HEK293 (cell line): ENCODE measurements at regions not wholly inside any gene's neighbourhood (a gene's known extent, or its start where the extent isn't known, plus 50 kb on each side); places are given as distances from the start of the nearest gene placed in this dataset.

Experiments used
- ZNF624 ChIP-seq: fragments of 450-650 bp; formaldehyde crosslinking; IDR thresholded peaks from 2 replicates; pipeline ENCODE4 v1.5.1; 2017; ENCODE audit warnings: missing biosample characterization, missing genetic modification characterization
- TF ChIP-seq, protein P1 (sequence below): fragments of 450-650 bp; formaldehyde crosslinking; IDR thresholded peaks from 2 replicates; pipeline ENCODE4 v1.5.1; 2016; ENCODE audit warnings: missing biosample characterization, missing genetic modification characterization

DNA sequence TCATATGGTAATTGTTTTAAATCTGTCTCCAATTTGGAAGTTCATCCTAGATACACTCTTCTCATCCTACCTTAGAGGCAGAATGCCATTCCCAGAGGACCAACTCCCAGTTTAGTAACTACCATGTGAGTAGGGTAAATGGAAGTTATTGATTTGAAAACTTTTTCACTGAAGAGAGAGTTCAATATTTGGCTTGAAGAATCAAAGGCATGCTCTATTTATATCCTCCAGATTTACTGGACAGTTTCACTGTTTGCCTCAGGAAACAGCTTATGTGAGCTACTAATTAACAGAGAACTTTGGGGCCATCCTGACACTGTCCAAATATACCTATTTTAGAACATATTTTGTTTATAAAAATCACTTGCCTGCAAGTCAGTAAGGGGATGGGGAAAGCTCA is 607.2 kb upstream of the GYPC start:
- TF ChIP-seq, protein P1, sequence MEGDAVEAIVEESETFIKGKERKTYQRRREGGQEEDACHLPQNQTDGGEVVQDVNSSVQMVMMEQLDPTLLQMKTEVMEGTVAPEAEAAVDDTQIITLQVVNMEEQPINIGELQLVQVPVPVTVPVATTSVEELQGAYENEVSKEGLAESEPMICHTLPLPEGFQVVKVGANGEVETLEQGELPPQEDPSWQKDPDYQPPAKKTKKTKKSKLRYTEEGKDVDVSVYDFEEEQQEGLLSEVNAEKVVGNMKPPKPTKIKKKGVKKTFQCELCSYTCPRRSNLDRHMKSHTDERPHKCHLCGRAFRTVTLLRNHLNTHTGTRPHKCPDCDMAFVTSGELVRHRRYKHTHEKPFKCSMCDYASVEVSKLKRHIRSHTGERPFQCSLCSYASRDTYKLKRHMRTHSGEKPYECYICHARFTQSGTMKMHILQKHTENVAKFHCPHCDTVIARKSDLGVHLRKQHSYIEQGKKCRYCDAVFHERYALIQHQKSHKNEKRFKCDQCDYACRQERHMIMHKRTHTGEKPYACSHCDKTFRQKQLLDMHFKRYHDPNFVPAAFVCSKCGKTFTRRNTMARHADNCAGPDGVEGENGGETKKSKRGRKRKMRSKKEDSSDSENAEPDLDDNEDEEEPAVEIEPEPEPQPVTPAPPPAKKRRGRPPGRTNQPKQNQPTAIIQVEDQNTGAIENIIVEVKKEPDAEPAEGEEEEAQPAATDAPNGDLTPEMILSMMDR (tag by site-specific recombination) = no peak
- TF ChIP-seq ZNF624 (tag by site-specific recombination) = no peak
